Adrenal gland (tissue), 5 donors: ENCODE measurements at regions not wholly inside any gene's neighbourhood (a gene's known extent, or its start where the extent isn't known, plus 50 kb on each side); places are given as distances from the start of the nearest gene placed in this dataset.

ENCODE experiments used
- CTCF ChIP-seq, 6 experiments: fragments of 450-650 bp in 4 of 6; fragments of 200-600 bp in 2 of 6; sonication (generic) in 1 of 6; IDR thresholded peaks; 1 replicate in 5 of 6; 2 replicates in 1 of 6; pipeline versions ENCODE4 v1.5.1 to v1.8.0; 2016 to 2021; ENCODE audit warnings: antibody characterized with exemption in 6 of 6, mild to moderate bottlenecking in 2 of 6, moderate library complexity in 1 of 6
- POLR2A ChIP-seq, 2 donors: fragments of 450-650 bp; IDR thresholded peaks; one replicate each; pipeline ENCODE4 v1.6.1; 2017; ENCODE audit warnings: antibody characterized with exemption in 2 of 2, mild to moderate bottlenecking in 2 of 2, moderate library complexity in 1 of 2
- donor health status: DM: no; HTN: no; CAD: no.

DNA sequence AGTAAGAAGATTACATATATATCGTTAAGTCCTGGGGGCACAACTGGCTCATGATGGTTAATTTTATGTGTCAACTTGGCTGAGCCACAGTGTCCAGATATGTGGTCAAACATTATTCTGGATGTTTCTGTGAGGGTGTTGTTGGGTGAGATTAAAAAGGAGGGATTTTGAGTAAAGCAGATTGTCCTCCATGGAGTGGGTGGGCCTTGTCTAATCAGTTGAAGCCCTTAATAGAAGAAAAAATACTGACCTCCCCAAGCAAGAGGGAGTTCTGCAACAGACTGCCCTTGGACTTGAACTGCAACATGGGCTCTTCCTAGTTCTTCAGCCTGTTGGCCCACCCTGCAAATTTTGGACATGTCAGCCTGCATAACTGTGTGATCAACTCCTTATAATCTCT is 311.6 kb downstream of the RPS6KC1 start:
- TF ChIP-seq CTCF (IDR thresholded peaks at IDR 0.05) (no peak), POLR2A (IDR thresholded peaks at IDR 0.05) (no peak)
